Stimulated activated CD8-positive, alpha-beta memory T cell treated with anti-CD3 and anti-CD28 coated beads, Interleukin-15, amount 100 ng/mL, for 4 hours (primary cell): ENCODE measurements at regions not wholly inside any gene's neighbourhood (a gene's known extent, or its start where the extent isn't known, plus 50 kb on each side); places are given as distances from the start of the nearest gene placed in this dataset.

Experiments
- DNase-seq, 2 donors: peaks; one replicate each; pipeline ENCODE4 v3.0.0-alpha.2; 2020; ENCODE audit warnings: low read depth in 2 of 2

DNA sequence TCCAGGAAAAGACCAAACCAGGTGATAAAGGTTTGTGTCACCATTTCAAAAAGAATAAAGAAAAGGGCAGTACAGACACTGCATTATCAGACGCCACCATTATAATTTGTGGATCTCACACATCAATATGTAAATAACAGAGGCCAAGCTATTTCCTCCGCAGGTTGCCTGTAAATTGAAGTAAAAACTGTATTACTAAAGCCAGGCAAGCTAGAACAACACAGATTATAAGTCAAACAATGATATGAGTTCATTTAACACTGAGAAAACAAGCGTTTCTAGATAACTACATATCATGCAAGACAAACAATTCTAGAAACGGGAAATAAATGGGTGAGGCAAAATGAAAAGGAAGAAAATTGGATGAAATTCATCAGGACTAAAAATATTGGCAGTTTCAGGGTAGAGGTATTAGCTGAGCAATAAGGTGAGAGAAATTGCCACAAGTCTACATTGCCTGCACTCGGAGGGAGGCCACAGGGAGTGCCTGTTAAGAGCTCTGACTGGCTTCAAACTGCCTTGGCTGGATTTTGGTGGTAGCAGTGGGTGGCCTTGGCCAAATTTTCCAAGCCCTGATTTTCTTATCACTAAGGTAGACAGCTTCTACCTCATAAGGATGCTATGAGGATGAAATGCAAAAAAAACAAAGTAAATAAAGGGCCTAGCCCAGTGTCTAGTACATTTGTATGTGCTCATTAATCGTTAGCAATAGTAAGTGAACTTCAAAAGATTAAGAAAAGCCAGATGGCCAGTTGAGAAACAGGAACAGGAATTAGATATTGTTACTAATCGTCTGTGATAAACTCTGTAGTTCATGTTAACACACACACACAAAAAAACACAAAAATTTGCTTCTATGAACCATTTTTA is 240.0 kb upstream of the NFE2L3 start:
- DNase-seq, result no peak

DNA sequence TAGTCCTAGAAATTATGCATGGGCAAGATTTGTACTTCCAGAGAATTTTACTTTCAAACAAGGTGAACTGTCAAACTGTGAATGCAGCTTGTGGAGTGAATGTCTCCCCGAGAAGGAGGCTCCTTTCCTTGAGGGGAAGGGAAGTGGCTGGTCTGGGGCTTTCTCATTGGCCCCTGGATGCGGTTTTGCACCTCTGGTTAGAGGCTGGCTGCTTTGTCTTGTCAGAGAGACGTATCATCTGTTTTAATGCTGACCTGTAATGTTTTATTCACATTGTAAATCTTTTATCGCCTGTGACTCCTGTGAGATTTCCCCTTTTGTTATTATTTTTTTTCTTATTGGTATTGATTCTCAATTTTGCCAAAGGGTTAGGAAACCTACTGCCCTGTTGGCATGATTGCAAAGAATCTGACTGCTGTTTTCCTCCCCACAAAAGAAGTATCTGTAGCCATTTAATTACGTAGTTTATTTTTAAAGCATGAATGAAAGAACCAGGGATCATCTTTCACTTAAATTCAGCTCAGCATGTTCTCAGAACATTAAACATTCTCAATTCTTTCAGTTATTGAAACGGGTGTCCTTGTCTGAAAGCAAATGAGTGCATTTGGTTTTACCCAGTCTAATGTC is 238.3 kb upstream of the NFE2L3 start:
- DNase-seq, result no peak

DNA sequence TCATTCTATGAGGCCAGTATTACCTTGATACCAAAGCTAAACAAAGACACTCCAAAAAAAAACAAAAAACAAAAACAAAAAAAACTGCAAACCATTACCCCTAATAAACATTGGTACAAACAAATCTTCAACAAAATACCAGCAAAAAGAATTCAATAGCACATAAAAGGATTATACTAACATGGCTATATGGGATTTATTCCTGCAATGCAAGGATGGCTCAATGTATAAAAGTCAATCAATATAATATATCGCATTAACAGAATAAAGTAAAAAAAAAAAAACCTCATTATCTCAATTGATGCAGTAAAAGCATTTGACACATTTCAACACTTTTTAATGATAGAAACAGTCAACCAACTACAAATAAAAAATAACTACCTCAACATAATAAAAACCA is 233.3 kb upstream of the NFE2L3 start:
- no peak for DNase-seq

DNA sequence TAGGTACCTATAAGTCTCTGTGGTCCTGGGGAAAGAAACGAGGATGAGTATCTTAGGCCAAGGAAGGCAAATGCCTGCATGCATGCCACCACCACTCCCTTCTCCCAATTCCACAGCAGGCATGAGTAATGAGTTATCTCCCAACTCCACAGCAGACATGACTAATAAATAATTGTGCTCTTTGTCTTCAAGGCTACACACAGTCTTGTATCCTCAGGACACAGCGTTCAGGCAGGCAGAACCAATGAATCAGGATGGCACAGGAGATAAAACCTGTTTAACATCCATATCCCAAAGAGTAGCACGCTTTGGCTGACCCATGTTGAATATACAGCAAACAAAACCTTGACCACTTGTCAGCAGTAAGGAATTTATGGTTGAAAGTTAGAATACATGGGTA is 229.7 kb upstream of the NFE2L3 start:
- no peak for DNase-seq

DNA sequence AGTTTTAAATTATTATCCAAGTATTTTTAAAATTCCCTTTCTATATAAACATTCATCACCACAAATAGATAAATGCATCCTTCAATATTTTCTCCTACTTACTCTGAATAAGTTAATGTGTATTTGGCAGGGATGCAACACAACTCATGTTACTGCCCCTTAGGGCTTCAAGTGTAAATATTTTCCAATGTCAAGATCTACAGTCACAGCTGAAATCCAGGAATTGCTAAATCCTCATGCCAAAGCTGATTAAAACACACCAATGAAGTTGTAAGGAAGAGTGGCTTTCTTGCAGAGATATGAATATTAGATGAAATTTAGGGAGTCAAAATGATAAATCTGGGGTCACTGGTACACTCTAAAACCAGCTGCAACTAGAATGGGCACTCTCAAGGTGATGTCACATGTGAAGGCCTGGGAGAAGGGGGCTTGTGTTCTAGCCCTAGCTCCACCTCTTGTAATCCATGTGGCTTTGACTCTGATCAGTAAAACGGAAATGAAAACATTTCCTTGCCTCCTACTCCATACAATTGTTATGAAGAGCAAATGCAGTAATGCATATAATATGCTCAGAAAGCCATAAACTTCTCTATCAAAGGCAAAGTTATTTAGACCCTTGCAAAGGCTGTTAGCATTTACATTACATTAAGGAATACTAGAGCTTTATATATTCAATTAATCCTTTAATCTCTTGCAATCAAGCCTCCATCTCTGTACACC is 228.1 kb upstream of the NFE2L3 start:
- no peak for DNase-seq

DNA sequence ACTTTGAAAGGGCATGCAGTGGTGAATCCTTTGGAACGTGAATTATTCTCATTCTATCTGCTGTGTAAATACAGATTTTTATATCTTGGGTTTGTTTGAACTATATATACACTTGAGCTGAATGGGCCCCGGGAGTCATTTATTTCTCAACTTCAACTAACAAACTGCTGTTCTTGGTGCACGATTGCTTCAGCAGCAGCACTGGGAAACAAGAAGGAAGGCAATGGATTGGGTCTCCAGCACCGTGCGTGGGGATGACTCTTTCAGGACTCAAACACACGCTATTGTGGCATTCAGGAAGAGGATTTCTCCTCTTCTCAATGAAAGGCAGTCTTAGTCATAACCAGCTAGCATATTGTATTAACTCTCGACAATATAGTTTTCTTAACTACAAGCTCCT is 226.0 kb upstream of the NFE2L3 start:
- DNase-seq, result no peak

DNA sequence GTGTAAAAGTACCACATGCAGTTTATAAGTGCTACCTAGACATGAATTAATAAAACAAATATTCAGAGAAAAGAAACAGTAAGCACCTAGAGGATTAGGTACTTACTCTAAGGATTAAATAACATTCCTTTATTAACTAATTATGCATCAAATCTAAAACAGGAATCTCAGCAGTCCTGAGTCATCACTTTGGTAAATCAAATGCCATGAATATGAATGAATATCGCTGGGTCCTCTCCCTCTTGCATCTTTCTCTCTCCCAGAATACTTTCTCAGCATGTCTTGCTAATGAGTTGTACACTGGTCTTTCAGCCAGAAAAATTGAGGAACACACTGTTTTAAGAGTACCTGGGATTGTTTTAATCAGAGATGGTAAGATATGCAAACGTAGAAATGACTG is 225.5 kb upstream of the NFE2L3 start:
- no peak for DNase-seq

DNA sequence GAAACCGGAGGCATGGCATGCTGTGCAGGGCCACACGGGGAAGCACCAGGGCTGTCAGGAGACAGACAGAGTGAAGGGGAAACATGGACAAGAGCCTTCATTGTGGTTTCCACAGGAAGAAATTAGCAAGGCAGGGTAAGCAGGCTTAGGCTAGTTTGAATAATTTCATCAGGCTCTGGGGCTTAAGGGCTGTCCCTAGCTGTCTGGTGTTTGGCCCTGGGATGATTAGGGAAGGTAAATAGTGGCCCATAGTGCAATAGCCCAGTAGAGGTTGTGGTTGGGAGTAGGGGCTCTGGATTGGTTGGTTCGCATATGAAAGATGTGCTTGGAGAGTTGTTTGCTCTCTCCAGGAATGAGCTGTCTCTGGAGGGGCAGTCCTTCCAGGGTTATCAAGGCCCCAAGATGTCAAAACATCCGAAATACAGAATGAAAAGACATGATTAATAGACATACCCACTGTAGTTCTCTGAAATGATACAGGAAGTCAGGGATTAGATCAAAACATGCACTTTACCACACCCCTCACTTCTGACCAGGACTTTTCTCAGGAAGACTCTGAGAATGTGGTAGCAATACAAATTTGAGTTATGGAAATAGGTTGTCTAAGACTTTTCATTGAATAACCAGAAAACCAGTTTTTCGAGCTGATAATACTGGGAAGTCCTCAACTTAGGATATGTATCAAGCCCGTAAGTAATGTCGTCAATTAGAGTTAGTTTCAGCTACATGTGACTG is 224.9 kb upstream of the NFE2L3 start:
- DNase-seq, result no peak

DNA sequence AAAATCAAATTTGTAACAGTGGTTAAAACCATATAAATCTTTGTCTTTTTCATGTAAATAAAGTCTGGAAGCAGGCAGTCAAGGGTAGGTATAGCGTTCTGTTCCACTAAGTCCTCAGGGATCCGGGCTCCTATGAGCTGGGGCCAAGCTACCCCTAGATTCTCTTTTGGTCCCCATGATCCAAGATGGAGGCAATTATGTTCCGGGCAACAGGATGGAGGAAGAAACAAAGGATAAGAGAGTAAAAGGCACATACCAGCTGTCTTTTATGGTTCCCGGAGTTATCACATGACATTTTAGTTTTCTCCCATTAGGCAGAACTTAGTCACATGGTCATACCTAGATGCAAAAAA is 224.4 kb upstream of the NFE2L3 start:
- DNase-seq, result no peak

DNA sequence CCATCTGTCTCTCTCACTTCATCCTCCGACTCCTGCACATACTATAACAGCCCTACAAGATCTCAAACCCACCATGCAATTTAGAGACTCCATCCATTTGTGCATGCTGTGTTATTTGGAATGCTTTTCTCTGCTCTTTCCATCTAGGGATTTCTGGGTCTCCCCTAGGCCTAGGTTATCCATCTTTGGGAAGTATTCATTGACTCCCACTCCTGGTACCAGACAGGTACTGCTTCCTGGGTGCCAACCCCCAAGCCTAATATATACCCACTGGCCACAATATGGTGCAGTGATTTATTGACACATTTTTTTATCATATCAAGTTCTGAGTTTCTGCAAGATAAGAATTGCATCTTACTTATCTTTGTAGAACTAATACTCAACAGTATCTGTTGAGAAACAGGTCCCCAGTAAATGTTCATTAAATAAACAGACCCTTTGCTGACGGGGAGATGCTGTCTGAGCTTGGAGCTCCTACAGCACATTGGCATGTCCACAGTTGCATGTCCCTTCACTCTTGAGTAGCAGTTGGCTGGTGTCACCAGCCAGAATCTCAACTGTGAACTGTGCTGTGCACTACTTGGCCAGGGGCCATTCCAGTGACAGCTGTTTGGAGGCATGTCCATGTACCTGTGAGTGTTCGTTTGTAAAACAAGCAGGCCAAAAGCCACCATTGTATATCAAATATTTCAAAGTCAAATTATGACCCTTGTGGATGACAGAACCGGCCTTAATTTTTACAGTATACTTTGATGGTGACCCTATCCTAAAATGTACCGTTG is 223.3 kb upstream of the NFE2L3 start:
- no peak for DNase-seq

DNA sequence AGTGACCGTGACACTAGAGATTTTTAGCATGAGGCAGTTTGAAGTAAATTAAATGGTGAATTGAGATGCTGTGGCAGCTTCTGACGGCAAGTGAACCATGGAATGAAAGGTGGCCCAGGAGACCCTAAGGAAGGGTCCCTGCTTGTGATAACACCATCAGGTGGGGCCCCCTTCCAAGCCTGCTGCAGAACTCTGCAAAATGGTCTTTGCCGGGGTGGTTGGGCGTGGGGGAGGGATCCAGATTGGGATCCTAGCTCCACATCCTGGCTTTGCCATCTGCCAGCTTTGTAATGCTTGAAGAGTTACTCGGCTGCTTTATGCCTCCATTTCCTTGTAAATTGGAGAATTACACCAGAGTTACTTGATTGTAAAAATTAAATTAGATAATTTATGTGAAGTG is 222.6 kb upstream of the NFE2L3 start:
- no peak for DNase-seq

DNA sequence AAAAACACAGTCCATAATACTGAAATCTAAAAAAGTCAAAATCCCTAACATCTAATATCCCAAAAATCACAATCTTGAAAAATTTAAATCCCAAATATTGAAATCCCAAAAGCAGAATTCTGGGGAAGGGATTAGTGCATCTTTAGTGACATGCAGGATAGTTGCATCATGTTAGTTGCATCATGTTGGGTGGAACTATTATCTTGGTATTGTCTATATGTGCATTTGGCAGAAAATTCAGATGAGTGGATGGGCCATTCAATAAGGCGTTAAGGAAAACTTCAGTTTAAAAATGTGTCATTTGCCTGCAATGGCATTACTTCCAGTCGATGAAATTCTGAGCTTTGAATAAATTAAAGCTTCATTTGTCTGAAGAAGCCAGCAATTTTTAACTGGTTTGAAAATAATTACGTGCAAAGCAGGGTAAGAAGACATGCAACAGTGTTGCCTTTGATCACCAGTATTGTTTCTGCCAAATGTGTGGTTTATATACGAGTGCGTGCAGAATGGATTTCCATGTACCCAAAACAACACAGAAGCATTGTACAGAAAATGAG is 221.4 kb upstream of the NFE2L3 start:
- no peak for DNase-seq

DNA sequence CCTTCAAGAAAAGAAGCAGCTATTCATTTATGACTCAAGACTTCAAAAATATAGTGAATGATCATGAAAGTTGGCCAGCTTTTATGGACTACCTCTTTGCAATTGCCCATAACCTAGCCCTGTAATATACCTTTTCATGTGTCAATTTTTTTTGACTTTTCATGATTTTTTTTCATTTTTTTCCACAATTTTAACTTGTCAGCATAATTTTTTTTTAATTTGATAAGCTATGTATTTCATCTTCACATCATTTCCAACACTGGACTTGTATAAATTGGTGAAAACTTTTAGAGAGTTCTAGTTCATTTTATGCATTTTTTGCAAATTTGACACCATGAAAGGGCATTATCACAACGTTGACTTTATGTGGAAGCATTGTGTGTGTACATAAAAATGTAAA is 220.8 kb upstream of the NFE2L3 start:
- no peak for DNase-seq

DNA sequence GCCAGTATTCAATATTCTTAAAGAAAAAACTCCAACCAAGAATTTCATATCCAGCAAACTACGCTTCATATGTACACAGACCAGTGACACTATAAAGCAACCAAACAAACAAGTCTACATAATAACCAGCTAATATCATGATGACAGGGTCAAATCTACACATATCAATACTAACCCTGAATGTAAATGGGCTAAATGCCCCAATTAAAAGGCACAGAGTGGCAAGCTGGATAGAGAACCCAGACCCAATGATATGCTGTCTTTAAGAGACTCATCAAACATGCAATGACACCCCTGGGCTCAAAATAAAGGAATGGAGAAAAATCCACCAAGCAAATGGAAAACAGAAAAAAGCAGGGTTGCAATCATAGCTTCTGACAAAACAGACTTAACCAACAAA is 218.1 kb upstream of the NFE2L3 start:
- DNase-seq, result no peak

DNA sequence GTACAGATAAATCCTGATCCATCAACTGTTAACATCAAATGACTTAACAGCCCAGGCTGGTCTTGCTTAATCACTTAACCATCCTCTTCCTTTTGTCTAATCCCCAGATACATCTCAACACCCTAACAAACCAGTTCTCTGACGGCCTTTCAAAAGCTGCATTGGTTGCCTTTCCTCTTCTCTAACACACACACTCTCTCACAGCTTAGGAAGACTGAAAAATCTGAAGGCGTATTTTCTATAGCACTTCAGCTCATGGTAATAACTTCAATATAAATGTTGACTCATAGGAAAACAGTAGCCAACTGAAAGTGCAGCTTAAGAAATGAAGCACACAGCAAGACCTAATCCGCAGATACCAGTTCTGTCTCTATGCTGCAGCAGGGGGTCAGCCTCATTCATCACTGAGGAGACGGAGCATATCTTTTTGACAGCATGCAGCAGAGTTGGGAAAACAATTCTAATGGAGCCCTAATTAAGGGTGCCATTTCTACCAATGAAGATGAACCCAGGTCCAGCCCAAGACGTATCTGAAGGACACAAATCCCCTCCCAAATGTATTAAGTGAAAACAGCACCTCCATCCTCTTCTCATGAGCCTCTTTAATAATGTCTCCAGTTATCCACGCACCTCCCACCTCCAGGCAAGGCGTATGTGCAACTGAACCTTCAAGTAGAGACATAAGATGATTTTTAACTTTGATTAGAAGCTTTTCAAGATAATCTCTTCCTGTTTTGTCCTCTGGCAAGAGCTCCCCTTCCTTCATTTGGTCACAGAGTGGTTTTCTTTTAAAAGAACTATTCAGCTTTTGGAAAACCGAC is 211.7 kb upstream of the NFE2L3 start:
- DNase-seq, result no peak

DNA sequence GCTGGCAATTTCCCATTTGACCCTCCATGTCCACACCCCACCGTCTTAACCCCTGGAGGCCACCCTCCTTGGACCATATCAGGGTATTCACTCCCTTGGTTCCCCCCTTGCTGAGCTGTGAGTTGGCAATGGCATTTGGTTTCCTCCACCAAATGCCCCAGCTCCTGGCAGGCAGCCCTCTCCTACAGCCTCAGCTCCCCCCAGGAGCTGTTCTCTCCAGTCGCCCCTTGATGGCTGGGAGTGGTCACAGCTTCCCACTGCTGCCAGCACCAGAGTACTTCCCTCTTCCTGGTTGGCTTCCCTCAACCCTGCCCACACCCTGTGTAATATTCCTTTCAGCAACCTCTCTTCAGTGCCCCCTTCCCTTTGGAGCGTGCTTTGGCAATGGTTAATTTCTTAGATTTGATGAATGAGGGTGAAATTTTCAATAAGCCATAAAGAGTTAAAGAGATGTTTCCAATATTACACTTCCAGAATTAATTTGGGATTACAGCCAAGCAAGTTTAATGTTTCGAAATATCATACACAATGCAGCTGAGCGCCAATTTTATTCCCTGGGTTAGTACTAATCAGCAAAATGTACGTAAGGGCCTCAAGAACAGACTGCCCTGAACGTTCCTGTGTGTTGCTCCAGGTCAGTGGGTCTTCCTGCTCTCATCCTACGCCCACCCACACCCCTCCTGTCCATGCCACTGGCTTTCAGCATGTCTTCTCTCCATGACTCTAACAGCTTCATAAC is 207.1 kb upstream of the NFE2L3 start:
- DNase-seq, result no peak

DNA sequence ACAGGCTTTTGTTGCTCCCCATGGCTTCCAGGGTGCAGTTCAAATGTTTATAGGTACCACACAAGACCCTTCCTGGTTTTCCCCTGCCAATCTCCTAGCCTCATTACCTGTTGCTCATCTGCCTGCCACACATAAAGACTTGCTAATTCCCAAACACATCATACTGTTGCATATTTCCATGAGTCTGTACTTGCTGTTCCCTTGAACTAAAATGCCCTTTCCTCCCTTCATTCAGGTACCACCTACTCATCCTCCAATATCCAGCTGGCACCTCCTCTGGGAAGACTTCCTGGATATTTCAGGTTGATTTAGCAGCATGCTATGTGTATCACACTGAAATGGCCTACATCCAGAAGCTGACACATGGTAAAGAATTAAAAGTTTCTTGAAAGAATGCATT is 206.4 kb upstream of the NFE2L3 start:
- DNase-seq, result no peak

DNA sequence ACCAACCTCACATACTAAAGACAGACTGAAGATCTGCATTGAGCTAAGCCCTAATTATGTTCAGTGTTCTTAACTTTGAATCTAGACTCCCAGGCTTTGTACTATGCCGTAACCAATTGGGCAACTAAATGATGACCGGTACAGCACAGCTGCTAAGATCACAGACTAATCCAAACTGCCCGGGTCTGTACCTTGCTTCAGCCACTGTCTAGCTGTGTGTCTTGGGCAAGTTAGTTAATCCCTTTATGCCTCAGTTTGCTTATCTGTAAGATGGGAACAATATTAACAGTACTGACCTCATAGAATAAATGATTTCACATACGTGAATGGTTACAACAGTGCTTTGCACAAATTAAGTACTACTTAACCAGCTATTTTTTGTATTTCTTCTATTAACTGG is 205.8 kb upstream of the NFE2L3 start:
- no peak for DNase-seq

DNA sequence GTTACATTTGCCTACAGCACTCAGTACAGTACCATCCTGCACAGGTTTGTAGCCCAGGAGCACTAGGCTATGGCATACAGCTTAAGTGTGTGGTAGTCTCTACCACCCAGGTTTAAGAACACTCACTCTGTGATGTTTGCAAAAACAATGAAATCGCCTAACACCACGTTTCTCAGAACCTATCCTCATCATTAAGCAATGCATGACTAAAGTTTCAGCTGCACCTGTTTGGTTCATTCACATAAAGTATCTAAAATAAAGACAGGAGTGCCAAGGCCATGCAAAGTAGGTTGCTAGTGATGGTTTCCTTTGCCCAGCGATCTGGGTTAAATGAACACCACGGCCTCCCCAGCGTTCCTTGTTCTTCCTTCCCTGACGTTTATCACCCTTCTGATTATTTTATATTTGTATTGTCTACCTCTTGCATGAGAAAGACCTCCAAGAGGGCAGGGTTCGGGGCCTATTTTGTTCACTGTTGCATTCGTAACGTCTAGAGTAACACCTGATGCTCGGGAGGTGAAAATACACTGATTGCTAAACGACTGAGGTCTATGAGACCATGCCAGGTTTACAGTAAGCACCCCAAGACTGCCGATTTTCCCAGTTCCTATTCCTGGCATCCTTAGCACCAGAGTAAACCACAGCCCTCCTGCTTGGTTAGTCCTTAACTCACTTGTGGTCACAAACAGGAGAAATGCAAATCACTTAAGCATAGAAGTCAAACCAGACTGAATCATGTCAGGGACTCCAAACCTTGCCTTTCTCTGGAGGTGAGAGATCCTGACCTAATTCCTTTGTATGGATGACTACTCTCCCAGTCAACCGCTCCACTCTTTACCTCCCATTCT is 204.1 kb upstream of the NFE2L3 start:
- DNase-seq, result no peak
